WTC11 (cell line): ENCODE measurements at regions not wholly inside any gene's neighbourhood (a gene's known extent, or its start where the extent isn't known, plus 50 kb on each side); places are given as distances from the start of the nearest gene placed in this dataset.

ENCODE experiments used
- ATAC-seq: fragments of 200-7000 bp; cut with Tn5 transposase; 2 replicates; pipeline ENCODE4 v1.10.0; 2021; ENCODE audit warnings: mild to moderate bottlenecking, moderate library complexity
- CTCF ChIA-PET: fragments of 300-600 bp; sonication (Branson Sonifier 250); formaldehyde crosslinking; loops from one replicate; lab custom pipeline; 2021; ENCODE audit warnings: antibody characterized with exemption; lab: Charles Lee
- POLR2A ChIA-PET: fragments of 350-600 bp; sonication (Branson Sonifier 250); formaldehyde crosslinking; loops from one replicate; lab custom pipeline; 2021; ENCODE audit warnings: antibody characterized with exemption; lab: Charles Lee
- DNase-seq: peaks from one replicate; pipeline ENCODE4 v3.0.0; 2021; ENCODE audit warnings: low spot score
- H3K27ac Mint-ChIP-seq: 2 replicates; pipeline ENCODE4 v1.8.0; 2021; ENCODE audit warnings: mixed read lengths
- H3K27me3 Mint-ChIP-seq: 2 replicates; pipeline ENCODE4 v1.8.0; 2021; ENCODE audit warnings: low read depth, mild to moderate bottlenecking, moderate library complexity, mixed read lengths
- H3K36me3 Mint-ChIP-seq: 2 replicates; pipeline ENCODE4 v1.8.0; 2021; ENCODE audit warnings: mixed read lengths
- H3K4me1 Mint-ChIP-seq: 2 replicates; pipeline ENCODE4 v1.8.0; 2022; ENCODE audit warnings: mixed read lengths
- H3K4me3 Mint-ChIP-seq: 2 replicates; pipeline ENCODE4 v1.8.0; 2021; ENCODE audit warnings: mild to moderate bottlenecking, moderate library complexity, mixed read lengths
- H3K9me3 Mint-ChIP-seq: 2 replicates; pipeline ENCODE4 v1.8.0; 2021; ENCODE audit warnings: mixed read lengths
- CBFB ChIP-seq: sonication (generic); formaldehyde crosslinking; IDR thresholded peaks from 2 replicates; pipeline ENCODE4 v1.8.1; 2022; ENCODE audit warnings: mild to moderate bottlenecking, low read depth, missing genetic modification reagents
- EMX1 ChIP-seq: fragments of 250-450 bp; sonication (Bioruptor Pico); IDR thresholded peaks from 2 replicates; pipeline ENCODE4 v1.8.0; 2021; ENCODE audit warnings: mild to moderate bottlenecking
- FOXK1 ChIP-seq: sonication (generic); formaldehyde crosslinking; IDR thresholded peaks from 2 replicates; pipeline ENCODE4 v1.8.0; 2022; ENCODE audit warnings: mild to moderate bottlenecking, moderate library complexity, missing genetic modification reagents
- GTF2I ChIP-seq: fragments of 250-450 bp; sonication (Bioruptor Pico); conservative IDR thresholded peaks from 2 replicates; pipeline ENCODE4 v1.4.0; 2021; ENCODE audit warnings: mild to moderate bottlenecking
- MYBL2 ChIP-seq: sonication (generic); formaldehyde crosslinking; IDR thresholded peaks from 2 replicates; pipeline ENCODE4 v1.8.1; 2023; ENCODE audit warnings: mild to moderate bottlenecking, moderate library complexity, missing genetic modification reagents
- NFE2L1 ChIP-seq: sonication (generic); formaldehyde crosslinking; IDR thresholded peaks from 2 replicates; pipeline ENCODE4 v1.8.1; 2023; ENCODE audit warnings: missing genetic modification reagents
- SMAD4 ChIP-seq: sonication (generic); formaldehyde crosslinking; IDR thresholded peaks from 2 replicates; pipeline ENCODE4 v1.8.0; 2022; ENCODE audit warnings: mild to moderate bottlenecking, missing genetic modification reagents
- ZNF317 ChIP-seq: sonication (generic); formaldehyde crosslinking; IDR thresholded peaks from 2 replicates; pipeline ENCODE4 v1.8.1; 2023; ENCODE audit warnings: low read depth, mild to moderate bottlenecking, moderate library complexity, missing genetic modification reagents, borderline replicate concordance
- ZNF671 ChIP-seq: fragments of 250-450 bp; sonication (Bioruptor Pico); IDR thresholded peaks from 2 replicates; pipeline ENCODE4 v1.8.0; 2021; ENCODE audit warnings: mild to moderate bottlenecking
- TF ChIP-seq, protein P1 (sequence below): fragments of 250-450 bp; sonication (Bioruptor Pico); IDR thresholded peaks from 2 replicates; pipeline ENCODE4 v2.1.2; 2022; ENCODE audit warnings: mild to moderate bottlenecking, moderate library complexity
- TF ChIP-seq, protein P2 (sequence below): sonication (generic); formaldehyde crosslinking; IDR thresholded peaks from 2 replicates; pipeline ENCODE4 v1.8.1; 2023; ENCODE audit warnings: mild to moderate bottlenecking, moderate library complexity, missing genetic modification reagents
- TF ChIP-seq, protein P3 (sequence below): fragments of 250-450 bp; sonication (Bioruptor Pico); IDR thresholded peaks from 2 replicates; pipeline ENCODE4 v1.9.0; 2021; ENCODE audit warnings: mild to moderate bottlenecking, borderline replicate concordance
- TF ChIP-seq, protein P4 (sequence below): sonication (generic); formaldehyde crosslinking; IDR thresholded peaks from 2 replicates; pipeline ENCODE4 v1.8.1; 2022; ENCODE audit warnings: missing genetic modification reagents, borderline replicate concordance
- TF ChIP-seq, protein P5 (sequence below): fragments of 250-450 bp; sonication (Bioruptor Pico); IDR thresholded peaks from 2 replicates; pipeline ENCODE4 v1.9.0; 2021; ENCODE audit warnings: mild to moderate bottlenecking
- TF ChIP-seq, protein P6 (sequence below): sonication (generic); formaldehyde crosslinking; IDR thresholded peaks from 2 replicates; pipeline ENCODE4 v1.8.1; 2022; ENCODE audit warnings: mild to moderate bottlenecking, missing genetic modification reagents, moderate library complexity, borderline replicate concordance
- TF ChIP-seq, protein P7 (sequence below): sonication (generic); formaldehyde crosslinking; IDR thresholded peaks from 2 replicates; pipeline ENCODE4 v1.8.0; 2022; ENCODE audit warnings: mild to moderate bottlenecking, missing genetic modification reagents

DNA sequence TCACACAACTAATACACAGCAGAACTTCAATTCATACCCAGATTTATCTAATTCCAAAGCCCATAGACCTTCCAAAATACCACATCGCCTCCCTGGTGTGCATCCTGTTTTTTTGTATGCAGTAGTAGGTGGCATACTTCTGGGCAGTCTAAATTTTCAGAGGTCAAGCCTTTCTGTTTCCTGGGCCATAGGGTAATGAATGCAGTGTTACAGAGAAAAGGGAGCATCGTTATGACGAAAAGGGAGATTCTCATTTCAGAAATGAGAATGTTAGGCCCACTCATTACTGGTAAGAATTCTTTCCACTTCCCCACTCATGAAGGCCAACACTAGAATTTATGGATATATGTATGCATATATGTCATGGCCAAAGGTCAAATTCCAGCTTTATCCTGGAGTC is 267.8 kb upstream of the ASIC2 start:
- POLR2A ChIA-PET, result no interaction called here
- H3K27ac Mint-ChIP-seq, result no peak overlapping the region

More for the DNA sequence above, 267.8 kb upstream of the ASIC2 start:
- H3K4me3 Mint-ChIP-seq, result no peak overlapping the region
- peaks cover 37% of the 10 kb centered on the region for H3K9me3 Mint-ChIP-seq
- ATAC-seq (no peak), DNase-seq (no peak)
- CTCF ChIA-PET, result interaction anchor here (2.8 kb wide), 1 partner anchor 87 kb away, joined by 19 read pairs; no protein-coding TSS in a partner anchor
- TF ChIP-seq, protein P1, sequence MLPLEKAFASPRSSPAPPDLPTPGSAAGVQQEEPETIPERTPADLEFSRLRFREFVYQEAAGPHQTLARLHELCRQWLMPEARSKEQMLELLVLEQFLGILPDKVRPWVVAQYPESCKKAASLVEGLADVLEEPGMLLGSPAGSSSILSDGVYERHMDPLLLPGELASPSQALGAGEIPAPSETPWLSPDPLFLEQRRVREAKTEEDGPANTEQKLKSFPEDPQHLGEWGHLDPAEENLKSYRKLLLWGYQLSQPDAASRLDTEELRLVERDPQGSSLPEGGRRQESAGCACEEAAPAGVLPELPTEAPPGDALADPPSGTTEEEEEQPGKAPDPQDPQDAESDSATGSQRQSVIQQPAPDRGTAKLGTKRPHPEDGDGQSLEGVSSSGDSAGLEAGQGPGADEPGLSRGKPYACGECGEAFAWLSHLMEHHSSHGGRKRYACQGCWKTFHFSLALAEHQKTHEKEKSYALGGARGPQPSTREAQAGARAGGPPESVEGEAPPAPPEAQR, result no peak
- TF ChIP-seq EMX1 (CRISPR knock-in tag), result no peak
- TF ChIP-seq ZNF671 (CRISPR knock-in tag), result no peak
- TF ChIP-seq NFE2L1 (CRISPR knock-in tag), result no peak
- TF ChIP-seq, protein P2, sequence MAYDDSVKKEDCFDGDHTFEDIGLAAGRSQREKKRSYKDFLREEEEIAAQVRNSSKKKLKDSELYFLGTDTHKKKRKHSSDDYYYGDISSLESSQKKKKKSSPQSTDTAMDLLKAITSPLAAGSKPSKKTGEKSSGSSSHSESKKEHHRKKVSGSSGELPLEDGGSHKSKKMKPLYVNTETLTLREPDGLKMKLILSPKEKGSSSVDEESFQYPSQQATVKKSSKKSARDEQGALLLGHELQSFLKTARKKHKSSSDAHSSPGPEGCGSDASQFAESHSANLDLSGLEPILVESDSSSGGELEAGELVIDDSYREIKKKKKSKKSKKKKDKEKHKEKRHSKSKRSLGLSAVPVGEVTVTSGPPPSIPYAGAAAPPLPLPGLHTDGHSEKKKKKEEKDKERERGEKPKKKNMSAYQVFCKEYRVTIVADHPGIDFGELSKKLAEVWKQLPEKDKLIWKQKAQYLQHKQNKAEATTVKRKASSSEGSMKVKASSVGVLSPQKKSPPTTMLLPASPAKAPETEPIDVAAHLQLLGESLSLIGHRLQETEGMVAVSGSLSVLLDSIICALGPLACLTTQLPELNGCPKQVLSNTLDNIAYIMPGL, result no peak
- TF ChIP-seq, protein P3, sequence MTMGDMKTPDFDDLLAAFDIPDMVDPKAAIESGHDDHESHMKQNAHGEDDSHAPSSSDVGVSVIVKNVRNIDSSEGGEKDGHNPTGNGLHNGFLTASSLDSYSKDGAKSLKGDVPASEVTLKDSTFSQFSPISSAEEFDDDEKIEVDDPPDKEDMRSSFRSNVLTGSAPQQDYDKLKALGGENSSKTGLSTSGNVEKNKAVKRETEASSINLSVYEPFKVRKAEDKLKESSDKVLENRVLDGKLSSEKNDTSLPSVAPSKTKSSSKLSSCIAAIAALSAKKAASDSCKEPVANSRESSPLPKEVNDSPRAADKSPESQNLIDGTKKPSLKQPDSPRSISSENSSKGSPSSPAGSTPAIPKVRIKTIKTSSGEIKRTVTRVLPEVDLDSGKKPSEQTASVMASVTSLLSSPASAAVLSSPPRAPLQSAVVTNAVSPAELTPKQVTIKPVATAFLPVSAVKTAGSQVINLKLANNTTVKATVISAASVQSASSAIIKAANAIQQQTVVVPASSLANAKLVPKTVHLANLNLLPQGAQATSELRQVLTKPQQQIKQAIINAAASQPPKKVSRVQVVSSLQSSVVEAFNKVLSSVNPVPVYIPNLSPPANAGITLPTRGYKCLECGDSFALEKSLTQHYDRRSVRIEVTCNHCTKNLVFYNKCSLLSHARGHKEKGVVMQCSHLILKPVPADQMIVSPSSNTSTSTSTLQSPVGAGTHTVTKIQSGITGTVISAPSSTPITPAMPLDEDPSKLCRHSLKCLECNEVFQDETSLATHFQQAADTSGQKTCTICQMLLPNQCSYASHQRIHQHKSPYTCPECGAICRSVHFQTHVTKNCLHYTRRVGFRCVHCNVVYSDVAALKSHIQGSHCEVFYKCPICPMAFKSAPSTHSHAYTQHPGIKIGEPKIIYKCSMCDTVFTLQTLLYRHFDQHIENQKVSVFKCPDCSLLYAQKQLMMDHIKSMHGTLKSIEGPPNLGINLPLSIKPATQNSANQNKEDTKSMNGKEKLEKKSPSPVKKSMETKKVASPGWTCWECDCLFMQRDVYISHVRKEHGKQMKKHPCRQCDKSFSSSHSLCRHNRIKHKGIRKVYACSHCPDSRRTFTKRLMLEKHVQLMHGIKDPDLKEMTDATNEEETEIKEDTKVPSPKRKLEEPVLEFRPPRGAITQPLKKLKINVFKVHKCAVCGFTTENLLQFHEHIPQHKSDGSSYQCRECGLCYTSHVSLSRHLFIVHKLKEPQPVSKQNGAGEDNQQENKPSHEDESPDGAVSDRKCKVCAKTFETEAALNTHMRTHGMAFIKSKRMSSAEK (CRISPR knock-in tag), result no peak
- no peak for TF ChIP-seq SMAD4 (CRISPR knock-in tag)
- TF ChIP-seq, protein P4, sequence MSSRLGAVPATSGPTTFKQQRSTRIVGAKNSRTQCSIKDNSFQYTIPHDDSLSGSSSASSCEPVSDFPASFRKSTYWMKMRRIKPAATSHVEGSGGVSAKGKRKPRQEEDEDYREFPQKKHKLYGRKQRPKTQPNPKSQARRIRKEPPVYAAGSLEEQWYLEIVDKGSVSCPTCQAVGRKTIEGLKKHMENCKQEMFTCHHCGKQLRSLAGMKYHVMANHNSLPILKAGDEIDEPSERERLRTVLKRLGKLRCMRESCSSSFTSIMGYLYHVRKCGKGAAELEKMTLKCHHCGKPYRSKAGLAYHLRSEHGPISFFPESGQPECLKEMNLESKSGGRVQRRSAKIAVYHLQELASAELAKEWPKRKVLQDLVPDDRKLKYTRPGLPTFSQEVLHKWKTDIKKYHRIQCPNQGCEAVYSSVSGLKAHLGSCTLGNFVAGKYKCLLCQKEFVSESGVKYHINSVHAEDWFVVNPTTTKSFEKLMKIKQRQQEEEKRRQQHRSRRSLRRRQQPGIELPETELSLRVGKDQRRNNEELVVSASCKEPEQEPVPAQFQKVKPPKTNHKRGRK, result no peak
- no peak for TF ChIP-seq CBFB (CRISPR knock-in tag)
- TF ChIP-seq, protein P5, sequence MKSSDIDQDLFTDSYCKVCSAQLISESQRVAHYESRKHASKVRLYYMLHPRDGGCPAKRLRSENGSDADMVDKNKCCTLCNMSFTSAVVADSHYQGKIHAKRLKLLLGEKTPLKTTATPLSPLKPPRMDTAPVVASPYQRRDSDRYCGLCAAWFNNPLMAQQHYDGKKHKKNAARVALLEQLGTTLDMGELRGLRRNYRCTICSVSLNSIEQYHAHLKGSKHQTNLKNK (CRISPR knock-in tag), result no peak
- no peak for TF ChIP-seq ZNF317 (CRISPR knock-in tag)
- TF ChIP-seq MYBL2, result no peak
- TF ChIP-seq FOXK1 (CRISPR knock-in tag), result no peak
- TF ChIP-seq, protein P6, sequence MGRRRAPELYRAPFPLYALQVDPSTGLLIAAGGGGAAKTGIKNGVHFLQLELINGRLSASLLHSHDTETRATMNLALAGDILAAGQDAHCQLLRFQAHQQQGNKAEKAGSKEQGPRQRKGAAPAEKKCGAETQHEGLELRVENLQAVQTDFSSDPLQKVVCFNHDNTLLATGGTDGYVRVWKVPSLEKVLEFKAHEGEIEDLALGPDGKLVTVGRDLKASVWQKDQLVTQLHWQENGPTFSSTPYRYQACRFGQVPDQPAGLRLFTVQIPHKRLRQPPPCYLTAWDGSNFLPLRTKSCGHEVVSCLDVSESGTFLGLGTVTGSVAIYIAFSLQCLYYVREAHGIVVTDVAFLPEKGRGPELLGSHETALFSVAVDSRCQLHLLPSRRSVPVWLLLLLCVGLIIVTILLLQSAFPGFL (CRISPR knock-in tag), result no peak
- no peak for TF ChIP-seq GTF2I (CRISPR knock-in tag)
- TF ChIP-seq, protein P7, sequence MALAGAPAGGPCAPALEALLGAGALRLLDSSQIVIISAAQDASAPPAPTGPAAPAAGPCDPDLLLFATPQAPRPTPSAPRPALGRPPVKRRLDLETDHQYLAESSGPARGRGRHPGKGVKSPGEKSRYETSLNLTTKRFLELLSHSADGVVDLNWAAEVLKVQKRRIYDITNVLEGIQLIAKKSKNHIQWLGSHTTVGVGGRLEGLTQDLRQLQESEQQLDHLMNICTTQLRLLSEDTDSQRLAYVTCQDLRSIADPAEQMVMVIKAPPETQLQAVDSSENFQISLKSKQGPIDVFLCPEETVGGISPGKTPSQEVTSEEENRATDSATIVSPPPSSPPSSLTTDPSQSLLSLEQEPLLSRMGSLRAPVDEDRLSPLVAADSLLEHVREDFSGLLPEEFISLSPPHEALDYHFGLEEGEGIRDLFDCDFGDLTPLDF (CRISPR knock-in tag), result no peak
- peaks cover 14% of the 10 kb centered on the region for H3K36me3 Mint-ChIP-seq
- H3K27me3 Mint-ChIP-seq, result peaks cover 16% of the 10 kb centered on the region
- H3K4me1 Mint-ChIP-seq, result no peaks in the 10 kb centered on the region
